ENCODE measurements at regions not wholly inside any gene's neighbourhood (a gene's known extent, or its start where the extent isn't known, plus 50 kb on each side); places are given as distances from the start of the nearest gene placed in this dataset.

DNA sequence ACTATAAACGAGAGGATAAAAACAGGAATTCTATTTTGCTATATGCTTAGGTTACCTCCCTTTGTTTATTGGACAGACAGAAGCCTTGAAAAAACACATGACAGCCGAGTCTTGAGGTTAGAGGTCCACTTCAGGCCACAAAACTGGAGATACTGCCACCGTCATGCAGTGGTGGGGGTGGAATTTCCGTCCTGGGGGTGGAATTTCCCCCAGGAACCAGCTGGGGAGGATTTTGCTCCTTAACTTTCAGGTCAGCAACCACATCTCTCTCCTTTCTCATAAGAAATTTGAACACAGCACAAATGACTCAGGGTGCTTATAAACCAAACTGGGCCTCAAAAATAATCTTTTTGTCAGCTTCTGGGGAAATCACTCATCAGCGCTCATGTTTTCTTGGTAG is 545.8 kb upstream of the ADAMTS9 start:
- DNase-seq (ENCODE audit: low spot score): no peak

DNA sequence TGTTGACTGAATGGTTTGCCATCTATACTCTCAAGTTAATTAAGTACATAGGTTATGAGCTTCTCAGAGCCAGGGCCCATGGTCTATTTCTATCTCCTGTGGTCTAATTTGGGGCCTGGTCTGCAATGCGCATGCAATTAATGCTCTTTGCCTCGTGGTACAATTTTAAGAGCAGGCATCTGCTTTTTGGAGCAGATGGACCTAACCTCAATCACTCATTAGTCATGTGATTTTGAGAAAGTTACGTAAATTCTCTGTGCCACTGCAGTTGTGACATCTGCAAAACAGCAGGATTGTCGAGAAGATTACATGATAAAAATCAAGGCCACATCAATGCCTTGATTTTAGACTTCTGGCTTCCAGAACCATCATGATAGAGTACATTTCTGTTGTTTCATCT is 543.7 kb upstream of the ADAMTS9 start:
- no peak for DNase-seq (ENCODE audit: low spot score)

DNA sequence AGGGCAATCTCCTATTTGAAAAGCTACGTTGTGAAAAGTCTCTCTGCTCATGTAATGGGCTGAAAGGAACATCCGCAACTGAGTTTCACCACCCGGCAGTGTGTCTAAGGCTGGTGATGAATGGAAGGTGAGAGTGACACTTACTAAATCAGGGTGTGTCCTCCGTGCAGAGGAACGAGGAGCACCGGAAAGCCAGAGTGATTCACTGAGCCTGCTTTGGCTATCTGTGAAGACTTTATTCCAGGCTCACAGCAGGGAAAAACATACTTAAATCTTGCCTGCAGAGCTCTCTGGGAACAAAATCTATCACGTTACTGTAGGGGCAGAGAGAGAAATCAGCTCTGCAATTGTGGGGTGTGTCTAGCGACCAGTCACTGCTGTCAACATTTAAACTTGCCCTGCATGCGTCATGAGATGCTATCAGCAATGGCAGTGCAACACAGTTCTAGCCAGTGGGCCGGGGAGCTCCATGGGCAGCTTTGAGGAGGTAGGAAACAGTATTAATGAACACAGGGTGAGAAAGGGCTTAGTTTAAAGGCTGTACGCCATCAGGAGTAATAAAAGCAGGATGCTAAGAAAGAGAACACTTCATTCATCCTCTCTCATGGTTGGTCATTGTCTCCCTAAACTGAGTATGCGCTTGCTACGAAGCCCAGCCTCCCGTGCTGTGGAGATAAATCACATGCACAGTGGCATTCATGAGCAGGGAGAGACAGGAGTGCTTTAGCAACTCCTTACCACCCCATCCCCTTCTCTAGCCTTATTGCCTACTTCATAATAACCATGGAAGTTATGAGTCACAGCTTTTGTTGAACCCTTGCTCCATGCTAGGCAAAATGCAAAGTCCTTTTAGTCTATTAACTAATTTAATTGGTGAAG is 542.7 kb upstream of the ADAMTS9 start:
- DNase-seq (ENCODE audit: low spot score): no peak

DNA sequence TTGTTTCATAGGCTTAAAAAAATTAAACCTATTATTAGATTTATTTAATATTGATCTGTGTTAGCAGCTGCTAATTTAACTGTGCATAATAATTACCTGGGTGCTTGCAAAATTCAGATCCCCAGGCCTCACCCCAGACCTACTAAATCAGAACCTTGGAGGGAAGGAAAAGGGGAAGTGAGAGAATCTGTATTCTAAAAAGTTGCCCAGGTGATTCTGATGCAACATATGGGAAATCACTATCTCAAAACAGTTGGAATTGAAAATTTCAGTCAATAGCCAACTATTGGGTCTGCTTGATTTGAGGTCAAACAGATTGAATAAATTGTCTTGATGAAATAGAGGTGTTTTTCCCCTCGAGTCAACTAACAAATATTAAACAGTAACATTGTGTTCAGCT is 538.5 kb upstream of the ADAMTS9 start:
- DNase-seq (ENCODE audit: low spot score): no peak

DNA sequence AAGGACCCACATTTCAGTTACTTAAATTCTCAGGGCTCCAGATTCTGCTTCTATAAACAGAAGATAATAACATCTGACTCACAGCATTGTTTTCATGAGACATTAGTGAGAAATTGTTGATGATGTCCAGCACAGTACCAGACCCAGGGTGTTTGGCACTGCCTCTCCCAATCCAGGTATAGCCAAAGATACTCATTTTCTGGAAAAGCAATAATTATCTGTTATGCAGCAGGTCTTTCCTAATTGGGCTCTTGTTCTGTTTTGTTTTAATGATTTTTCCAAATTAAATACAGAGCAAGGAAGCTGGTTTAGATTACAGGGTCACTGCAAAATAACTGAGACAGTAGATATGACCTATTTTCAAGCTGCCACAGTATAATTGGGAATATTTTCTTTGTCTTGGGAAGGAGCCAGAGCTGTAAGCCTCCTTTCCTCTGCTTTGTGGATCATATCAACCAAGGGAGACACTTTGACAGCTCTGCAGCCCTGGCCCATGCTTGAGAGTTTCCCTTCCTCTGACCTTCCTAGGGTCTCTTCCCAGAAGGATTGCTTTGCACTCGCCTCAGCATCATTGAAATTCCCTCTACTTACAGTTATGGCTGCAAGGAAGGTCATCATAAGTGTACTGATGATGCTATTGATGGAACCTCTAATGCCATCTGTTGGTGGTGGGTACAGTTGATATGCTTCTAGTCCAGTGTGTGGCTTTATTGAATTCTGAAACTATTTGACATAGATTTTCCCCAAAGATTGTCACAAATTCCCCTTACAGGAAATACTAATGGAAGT is 522.4 kb upstream of the ADAMTS9 start:
- DNase-seq (ENCODE audit: low spot score): no peak

DNA sequence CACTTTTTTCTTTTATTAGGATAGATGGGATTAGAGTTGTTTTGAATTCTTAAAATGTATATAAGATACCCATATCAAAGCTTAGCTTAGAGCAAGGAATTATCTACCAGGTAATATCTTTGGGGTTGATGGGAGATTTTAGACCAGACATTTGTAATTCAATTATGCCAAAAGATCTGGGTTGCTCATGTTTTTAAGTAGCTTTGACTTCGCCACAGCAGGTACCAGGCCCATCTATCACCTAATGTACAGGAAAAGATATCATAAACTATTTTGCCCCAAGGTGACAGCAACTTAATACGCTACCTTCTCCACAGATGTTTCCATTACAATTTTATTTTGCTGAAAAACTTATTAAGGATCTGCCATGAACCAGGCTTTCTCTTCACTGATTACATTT is 514.6 kb upstream of the ADAMTS9 start:
- no peak for DNase-seq (ENCODE audit: low spot score)

- no peak for DNase-seq (ENCODE audit: low spot score)
These were observed 514.1 kb upstream of the ADAMTS9 start for GRCh38 chr3:65201926-65202325.

DNA sequence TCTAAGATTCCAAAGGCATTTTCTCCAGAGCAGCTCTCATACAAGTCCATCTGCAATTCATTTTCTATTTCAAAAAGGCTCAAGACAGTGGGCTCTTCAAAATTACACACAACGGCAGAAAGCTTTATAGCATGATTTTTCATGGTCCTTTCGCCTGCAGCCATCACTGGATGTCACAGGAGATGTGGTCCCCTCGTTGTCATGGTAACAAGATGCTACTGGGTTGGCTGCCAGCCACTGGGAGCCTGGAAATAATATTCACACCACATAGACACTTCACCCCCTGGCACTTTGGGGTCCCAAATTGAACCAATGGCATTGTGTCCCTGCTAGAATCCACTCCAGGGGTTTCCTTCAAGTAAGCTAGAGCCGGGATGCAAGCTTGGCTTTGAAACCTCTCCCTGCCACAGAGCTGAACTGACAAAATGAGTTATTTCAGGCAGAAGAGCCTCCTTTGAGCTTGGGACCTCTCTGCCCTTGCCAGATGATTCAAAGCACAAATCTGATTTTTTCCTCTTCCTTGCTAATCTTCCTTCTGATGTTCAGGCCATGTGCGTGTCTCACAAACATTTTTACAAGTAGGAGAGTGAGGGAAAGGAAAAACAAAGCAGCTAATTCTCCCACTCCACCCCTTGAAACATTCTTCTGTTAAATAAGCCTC is 512.6 kb upstream of the ADAMTS9 start:
- no peak for DNase-seq (ENCODE audit: low spot score)

GRCh38 chr3:65196663-65197062 is 508.9 kb upstream of the ADAMTS9 start:
- no peak for DNase-seq (ENCODE audit: low spot score)

GRCh38 chr3:65195211-65196006 is 507.6 kb upstream of the ADAMTS9 start:
- no peak for DNase-seq (ENCODE audit: low spot score)

DNA sequence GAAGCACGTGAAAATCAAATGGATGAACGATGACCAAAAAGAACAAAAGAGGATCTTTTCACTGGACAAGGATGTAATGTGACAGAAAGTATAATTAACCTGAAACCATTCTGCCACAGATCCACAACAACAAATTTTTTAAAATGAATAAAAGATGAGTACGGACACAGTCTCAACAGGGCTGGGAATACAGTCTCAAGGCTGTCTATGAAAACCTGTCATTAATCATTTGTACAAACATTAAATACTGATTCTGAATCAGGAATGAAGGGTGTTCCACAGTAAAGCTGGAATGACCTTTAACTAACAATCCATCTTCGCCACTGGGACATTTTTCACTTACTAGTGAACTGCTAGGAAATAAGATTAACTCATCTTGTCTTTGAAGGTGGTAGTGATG is 506.9 kb upstream of the ADAMTS9 start:
- DNase-seq (ENCODE audit: low spot score): no peak

- no peak for DNase-seq (ENCODE audit: low spot score)
These were observed 506.4 kb upstream of the ADAMTS9 start for GRCh38 chr3:65194047-65194714.

- no peak for DNase-seq (ENCODE audit: low spot score)
These were observed 505.7 kb upstream of the ADAMTS9 start for GRCh38 chr3:65193531-65193930.

GRCh38 chr3:65190111-65190510 is 502.3 kb upstream of the ADAMTS9 start:
- no peak for DNase-seq (ENCODE audit: low spot score)

- no peak for DNase-seq (ENCODE audit: low spot score)
These were observed 498.5 kb upstream of the ADAMTS9 start for GRCh38 chr3:65186268-65186667.

DNA sequence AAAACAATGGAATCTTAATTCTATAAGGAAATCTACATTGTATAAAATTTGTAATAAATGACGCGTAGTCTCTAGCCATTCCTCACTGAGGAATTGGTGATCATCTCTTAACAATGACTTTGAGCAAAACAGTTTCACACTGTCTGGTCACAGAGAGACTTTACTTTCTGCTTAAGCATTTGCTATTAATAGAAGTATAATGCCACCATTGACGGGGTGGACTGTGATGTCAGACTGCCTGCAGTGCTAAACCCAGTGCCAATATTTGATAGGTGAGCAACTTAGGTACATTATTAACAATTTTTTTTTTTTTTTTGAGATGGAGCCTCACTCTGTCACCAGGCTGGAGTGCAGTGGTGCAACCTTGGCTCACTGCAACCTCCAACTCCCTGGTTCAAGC is 494.9 kb upstream of the ADAMTS9 start:
- DNase-seq (ENCODE audit: low spot score): no peak

DNA sequence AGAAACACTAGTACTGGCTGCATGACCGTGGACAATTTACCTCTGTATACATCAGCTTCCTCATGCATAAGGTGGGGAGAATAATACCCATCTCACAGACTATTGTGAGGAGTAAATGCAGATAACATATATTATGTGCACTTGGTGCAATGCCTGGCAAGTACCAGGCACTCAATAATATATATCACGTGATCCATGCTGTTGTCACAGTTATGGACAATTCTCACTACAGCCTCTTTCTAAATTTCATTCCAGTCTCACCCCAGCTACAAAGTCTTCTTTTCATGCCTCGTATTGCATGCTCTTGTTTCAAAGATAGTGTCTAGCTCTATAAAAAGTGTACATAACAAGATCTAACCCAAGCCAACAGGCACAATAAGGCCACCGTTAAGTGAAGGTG is 494.3 kb upstream of the ADAMTS9 start:
- no peak for DNase-seq (ENCODE audit: low spot score)

- DNase-seq (ENCODE audit: low spot score): no peak
These were observed 493.6 kb upstream of the ADAMTS9 start for GRCh38 chr3:65181391-65181871.

GRCh38 chr3:65178703-65179102 is 490.9 kb upstream of the ADAMTS9 start:
- no peak for DNase-seq (ENCODE audit: low spot score)

DNA sequence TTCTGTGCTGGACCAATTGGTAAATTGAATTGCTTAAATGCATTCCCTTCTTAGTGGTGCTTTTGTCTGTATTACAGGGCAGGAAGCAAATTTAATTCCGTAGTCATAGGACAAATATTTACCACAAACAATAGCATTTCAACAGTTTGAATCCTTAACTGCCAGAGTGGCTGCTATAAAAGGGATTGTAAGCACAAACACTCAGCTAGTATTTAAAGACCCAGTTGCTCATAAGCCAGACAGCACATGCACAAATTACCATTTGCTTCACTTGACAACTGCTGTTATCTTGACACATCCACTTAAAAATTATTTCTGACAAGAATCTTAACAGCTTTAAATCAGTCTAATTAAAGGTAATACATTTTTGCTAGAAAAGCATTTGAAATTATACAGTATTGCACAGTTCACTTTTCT is 490.2 kb upstream of the ADAMTS9 start:
- DNase-seq (ENCODE audit: low spot score): no peak

DNA sequence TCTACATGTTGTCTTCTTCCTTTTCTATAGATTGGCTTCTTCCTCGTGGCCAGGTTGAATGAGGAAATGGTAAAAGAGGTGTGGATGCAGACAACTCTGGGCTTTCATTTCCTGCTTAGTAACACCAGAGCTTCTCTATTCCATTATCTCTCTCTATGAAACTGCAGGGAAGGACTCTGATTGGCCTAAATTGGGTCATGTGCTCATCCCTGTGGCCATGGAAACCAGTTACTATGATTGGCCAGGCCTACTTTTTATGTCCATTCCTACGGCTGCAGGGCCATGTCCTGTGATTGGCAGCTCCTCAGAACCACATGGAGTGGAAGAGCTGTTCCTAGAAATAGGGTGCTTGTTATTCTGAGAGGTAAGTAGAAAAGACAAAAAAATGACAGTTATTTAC is 486.9 kb upstream of the ADAMTS9 start:
- peak; percentile 1 for DNase-seq (ENCODE audit: low spot score)

All from HT-29 (cell line).